Peyer's patch (tissue), 4 donors: ENCODE measurements at regions not wholly inside any gene's neighbourhood (a gene's known extent, or its start where the extent isn't known, plus 50 kb on each side); places are given as distances from the start of the nearest gene placed in this dataset.

ENCODE experiments used
- CTCF ChIP-seq, 6 experiments: fragments of 450-650 bp in 4 of 6; fragments of 200-600 bp in 2 of 6; sonication (generic) in 1 of 6; IDR thresholded peaks; one replicate each; pipeline ENCODE4 v1.5.1; 2017 to 2019; ENCODE audit warnings: antibody characterized with exemption in 6 of 6, mild to moderate bottlenecking in 3 of 6, moderate library complexity in 1 of 6
- POLR2A ChIP-seq, 2 donors: fragments of 450-650 bp; IDR thresholded peaks; one replicate each; pipeline ENCODE4 v1.5.1; 2017; ENCODE audit warnings: antibody characterized with exemption in 2 of 2, mild to moderate bottlenecking in 2 of 2, moderate library complexity in 2 of 2

DNA sequence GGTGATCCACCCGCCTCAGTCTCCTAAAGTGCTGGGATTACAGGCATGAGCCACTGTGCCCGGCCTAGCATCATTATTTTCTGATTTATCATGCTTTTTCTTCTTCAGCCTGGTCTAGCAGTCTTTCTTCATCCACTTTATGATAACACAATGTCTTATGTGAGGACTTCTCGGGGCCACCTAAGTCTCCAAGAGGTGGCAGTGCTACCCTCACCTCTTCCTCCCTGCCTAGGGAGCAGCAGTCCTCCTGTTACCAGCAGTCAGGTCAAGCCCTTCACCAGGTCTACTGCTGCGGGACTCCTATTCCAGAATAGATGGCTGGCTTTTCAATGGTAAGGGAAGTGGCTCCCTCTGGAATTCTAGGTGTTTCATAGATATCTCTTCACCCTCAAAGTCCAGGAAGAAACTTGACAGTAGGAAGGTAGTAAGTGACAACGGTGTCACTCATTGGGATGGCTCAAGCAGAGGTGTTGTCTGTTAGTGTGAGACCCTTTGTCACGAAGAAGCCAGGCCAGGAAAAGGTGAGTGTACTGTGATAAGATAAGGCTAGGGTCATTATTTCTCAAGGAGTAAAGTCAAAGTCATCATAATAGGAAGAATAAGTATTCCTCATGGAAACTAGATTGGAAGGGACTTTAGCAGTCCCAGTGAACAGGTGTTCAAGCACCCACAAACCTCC is 164.0 kb downstream of the KLF5 start:
- TF ChIP-seq CTCF (IDR thresholded peaks at IDR 0.05) (no peak), POLR2A (IDR thresholded peaks at IDR 0.05) (no peak)
